SK-N-MC (cell line): ENCODE measurements at regions not wholly inside any gene's neighbourhood (a gene's known extent, or its start where the extent isn't known, plus 50 kb on each side); places are given as distances from the start of the nearest gene placed in this dataset.

Source experiments
- EZH2 ChIP-seq: fragments of 200-600 bp; sonication (generic); IDR thresholded peaks from one replicate; pipeline ENCODE4 v1.6.1; 2017; ENCODE audit warnings: antibody characterized with exemption
- FOXP2 ChIP-seq: optimal IDR thresholded peaks from 2 replicates; pipeline ENCODE3; 2011; ENCODE audit warnings: mild to moderate bottlenecking, moderate library complexity; ENCODE audit not compliant: insufficient read depth; ENCODE audit errors: extremely low read length, control extremely low read depth
- POLR2AphosphoS5 ChIP-seq: IDR thresholded peaks from 2 replicates; pipeline ENCODE4 v1.6.1; 2012; ENCODE audit warnings: mild to moderate bottlenecking, low read depth, low read length, borderline replicate concordance

GRCh38 chr18:61222206-61222605, 111.0 kb upstream of the CDH20 start:
- TF ChIP-seq EZH2 (no peak), POLR2AphosphoS5 (no peak), FOXP2 (no peak)
